H1 (cell line): ENCODE measurements at regions not wholly inside any gene's neighbourhood (a gene's known extent, or its start where the extent isn't known, plus 50 kb on each side); places are given as distances from the start of the nearest gene placed in this dataset.

Experiments
- POLR2A ChIP-seq, 2 experiments: IDR thresholded peaks; 1 replicate in 1 of 2; 2 replicates in 1 of 2; pipeline ENCODE4 v1.6.1; 2011; ENCODE audit warnings: low read depth in 2 of 2, low read length in 2 of 2, mild to moderate bottlenecking in 2 of 2; ENCODE audit errors: control extremely low read depth in 1 of 2
- RXRA ChIP-seq: IDR thresholded peaks from 2 replicates; pipeline ENCODE4 v1.6.1; 2011; ENCODE audit warnings: low read depth, mild to moderate bottlenecking, low read length, moderate library complexity; ENCODE audit not compliant: insufficient read depth
- TAF1 ChIP-seq: IDR thresholded peaks from 2 replicates; pipeline ENCODE4 v1.6.1; 2011; ENCODE audit warnings: mild to moderate bottlenecking, low read depth, low read length

- TF ChIP-seq POLR2A (IDR thresholded peaks at IDR 0.05; ENCODE audit: control extremely low read depth in 1 of 2, low read depth in 2 of 2, low read length in 2 of 2) (no peak), TAF1 (no peak), RXRA (no peak)
Observed at GRCh38 chr4:138591808-138592207, 349.7 kb upstream of the SLC7A11 start (continued).
